ENCODE measurements at regions not wholly inside any gene's neighbourhood (a gene's known extent, or its start where the extent isn't known, plus 50 kb on each side); places are given as distances from the start of the nearest gene placed in this dataset.

- no peak for TF ChIP-seq CTCF (conservative IDR thresholded peaks at IDR 0.05; ENCODE audit: low read depth, low read length)
- no peak for DNase-seq (ENCODE audit: low read depth)
- no peak overlapping the region for H3K4me3 ChIP-seq (ENCODE audit: low read length)
Observed at GRCh38 chr16:6250511-6250910, 1082.1 kb upstream of the RBFOX1 start.

GRCh38 chr16:6249863-6250262 is 1082.8 kb upstream of the RBFOX1 start:
- TF ChIP-seq CTCF (conservative IDR thresholded peaks at IDR 0.05; ENCODE audit: low read depth, low read length), result no peak
- no peak overlapping the region for H3K4me3 ChIP-seq (ENCODE audit: low read length)
- no peak for DNase-seq (ENCODE audit: low read depth)

- no peak for TF ChIP-seq CTCF (conservative IDR thresholded peaks at IDR 0.05; ENCODE audit: low read depth, low read length)
- no peak for DNase-seq (ENCODE audit: low read depth)
- H3K4me3 ChIP-seq (ENCODE audit: low read length), result no peak overlapping the region
Observed at GRCh38 chr16:6248199-6248598, 1084.4 kb upstream of the RBFOX1 start.

DNA sequence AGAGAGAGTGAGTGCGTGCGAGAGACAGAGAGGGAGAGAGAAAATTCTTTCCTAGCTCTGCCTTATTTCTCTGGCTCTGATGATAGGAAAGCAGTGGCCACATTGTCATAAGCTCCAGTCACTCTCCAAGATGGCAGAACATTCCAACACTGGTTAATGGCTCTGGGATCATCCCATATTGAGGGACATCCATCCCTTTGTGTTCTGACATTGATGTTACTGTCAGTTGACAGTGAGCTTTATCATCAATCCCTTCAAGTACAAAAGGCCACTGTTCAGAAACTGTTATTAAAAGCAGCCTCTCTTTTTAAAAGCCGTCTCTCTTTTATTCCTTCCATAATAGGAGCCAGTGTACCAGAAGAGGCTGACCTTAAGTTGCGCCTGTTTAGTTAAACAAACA is 1084.9 kb upstream of the RBFOX1 start:
- H3K4me3 ChIP-seq (ENCODE audit: low read length), result no peak overlapping the region
- DNase-seq (ENCODE audit: low read depth), result no peak
- no peak for TF ChIP-seq CTCF (conservative IDR thresholded peaks at IDR 0.05; ENCODE audit: low read depth, low read length)

- no peak for DNase-seq (ENCODE audit: low read depth)
- no peak for TF ChIP-seq CTCF (conservative IDR thresholded peaks at IDR 0.05; ENCODE audit: low read depth, low read length)
- no peak overlapping the region for H3K4me3 ChIP-seq (ENCODE audit: low read length)
Observed at GRCh38 chr16:6247150-6247549, 1085.5 kb upstream of the RBFOX1 start.

GRCh38 chr16:6246266-6246665 is 1086.4 kb upstream of the RBFOX1 start:
- H3K4me3 ChIP-seq (ENCODE audit: low read length), result no peak overlapping the region
- no peak for DNase-seq (ENCODE audit: low read depth)
- TF ChIP-seq CTCF (conservative IDR thresholded peaks at IDR 0.05; ENCODE audit: low read depth, low read length), result no peak

- no peak for DNase-seq (ENCODE audit: low read depth)
- TF ChIP-seq CTCF (conservative IDR thresholded peaks at IDR 0.05; ENCODE audit: low read depth, low read length), result no peak
- no peak overlapping the region for H3K4me3 ChIP-seq (ENCODE audit: low read length)
Observed at GRCh38 chr16:6232056-6232455, 1100.6 kb upstream of the RBFOX1 start.
